22Rv1 (cell line): ENCODE measurements at regions not wholly inside any gene's neighbourhood (a gene's known extent, or its start where the extent isn't known, plus 50 kb on each side); places are given as distances from the start of the nearest gene placed in this dataset.
"Not testable (repeated sequence)": the region's sequence is repeated elsewhere in the genome, so short reads cannot be mapped to it uniquely, and the experiment has no call there.

Source experiments
- H3K27ac ChIP-seq: fragments of 450-650 bp; 2 replicates; pipeline ENCODE4 v1.5.1; 2017
- ZFX ChIP-seq: fragments of 450-650 bp; IDR thresholded peaks from 2 replicates; pipeline ENCODE4 v1.6.1; 2017; ENCODE audit warnings: antibody characterized with exemption, borderline replicate concordance
- TF ChIP-seq, protein P1 (sequence below): fragments of 450-650 bp; IDR thresholded peaks from 2 replicates; pipeline ENCODE4 v1.5.1; 2017; ENCODE audit warnings: mild to moderate bottlenecking

DNA sequence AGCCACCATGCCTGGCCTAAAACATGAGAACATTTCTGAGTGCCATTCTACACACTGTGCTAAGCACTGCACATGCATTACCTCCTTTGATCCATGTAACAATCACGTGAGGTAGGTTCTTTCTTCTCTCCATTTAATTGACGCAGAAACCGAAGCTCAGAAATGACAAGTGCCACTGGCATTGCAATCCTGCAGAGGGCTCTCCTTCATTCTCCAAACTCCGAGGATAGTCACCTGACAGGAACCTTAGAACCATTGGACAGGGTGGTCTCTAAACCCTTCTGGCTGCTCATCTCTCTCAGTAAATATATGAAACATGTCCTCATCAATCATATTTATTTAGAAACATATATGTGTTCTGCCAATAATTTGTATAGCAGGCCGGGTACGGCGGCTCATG is 167.1 kb upstream of the JUN start:
- no peak overlapping the region for H3K27ac ChIP-seq
- no peak for TF ChIP-seq ZFX
- TF ChIP-seq, protein P1, sequence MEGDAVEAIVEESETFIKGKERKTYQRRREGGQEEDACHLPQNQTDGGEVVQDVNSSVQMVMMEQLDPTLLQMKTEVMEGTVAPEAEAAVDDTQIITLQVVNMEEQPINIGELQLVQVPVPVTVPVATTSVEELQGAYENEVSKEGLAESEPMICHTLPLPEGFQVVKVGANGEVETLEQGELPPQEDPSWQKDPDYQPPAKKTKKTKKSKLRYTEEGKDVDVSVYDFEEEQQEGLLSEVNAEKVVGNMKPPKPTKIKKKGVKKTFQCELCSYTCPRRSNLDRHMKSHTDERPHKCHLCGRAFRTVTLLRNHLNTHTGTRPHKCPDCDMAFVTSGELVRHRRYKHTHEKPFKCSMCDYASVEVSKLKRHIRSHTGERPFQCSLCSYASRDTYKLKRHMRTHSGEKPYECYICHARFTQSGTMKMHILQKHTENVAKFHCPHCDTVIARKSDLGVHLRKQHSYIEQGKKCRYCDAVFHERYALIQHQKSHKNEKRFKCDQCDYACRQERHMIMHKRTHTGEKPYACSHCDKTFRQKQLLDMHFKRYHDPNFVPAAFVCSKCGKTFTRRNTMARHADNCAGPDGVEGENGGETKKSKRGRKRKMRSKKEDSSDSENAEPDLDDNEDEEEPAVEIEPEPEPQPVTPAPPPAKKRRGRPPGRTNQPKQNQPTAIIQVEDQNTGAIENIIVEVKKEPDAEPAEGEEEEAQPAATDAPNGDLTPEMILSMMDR = no peak; the same call in 1 of the 2 replicates

DNA sequence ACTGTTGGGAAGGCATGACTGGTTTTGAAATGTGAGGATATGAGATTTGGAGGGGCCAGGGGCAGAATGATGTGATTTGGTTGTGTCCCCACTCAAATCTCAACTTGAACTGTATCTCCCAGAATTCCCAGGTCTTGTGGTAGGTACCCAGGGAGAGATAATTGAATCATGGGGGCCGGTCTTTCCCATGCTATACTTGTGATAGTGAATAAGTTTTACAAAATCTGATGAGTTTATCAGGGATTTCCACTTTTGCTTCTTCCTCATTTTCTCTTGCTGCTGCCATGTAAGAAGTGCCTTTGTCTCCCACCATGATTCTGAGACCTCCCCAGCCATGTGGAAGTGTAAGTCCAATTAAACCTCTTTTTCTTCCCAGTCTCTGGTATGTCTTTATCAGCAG is 170.1 kb upstream of the JUN start:
- not testable (repeated sequence) for H3K27ac ChIP-seq

DNA sequence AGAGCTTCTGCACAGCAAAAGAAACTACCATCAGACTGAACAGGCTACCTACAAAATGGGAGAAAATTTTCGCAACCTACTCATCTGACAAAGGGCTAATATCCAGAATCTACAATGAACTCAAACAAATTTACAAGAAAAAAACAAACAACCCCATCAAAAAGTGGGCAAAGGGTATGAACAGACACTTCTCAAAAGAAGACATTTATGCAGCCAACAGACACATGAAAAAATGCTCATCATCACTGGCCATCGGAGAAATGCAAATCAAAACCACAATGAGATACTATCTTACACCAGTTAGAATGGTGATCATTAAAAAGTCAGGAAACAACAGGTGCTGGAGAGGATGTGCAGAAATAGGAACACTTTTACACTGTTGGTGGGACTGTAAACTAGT is 179.4 kb upstream of the JUN start:
- H3K27ac ChIP-seq = not testable (repeated sequence)

DNA sequence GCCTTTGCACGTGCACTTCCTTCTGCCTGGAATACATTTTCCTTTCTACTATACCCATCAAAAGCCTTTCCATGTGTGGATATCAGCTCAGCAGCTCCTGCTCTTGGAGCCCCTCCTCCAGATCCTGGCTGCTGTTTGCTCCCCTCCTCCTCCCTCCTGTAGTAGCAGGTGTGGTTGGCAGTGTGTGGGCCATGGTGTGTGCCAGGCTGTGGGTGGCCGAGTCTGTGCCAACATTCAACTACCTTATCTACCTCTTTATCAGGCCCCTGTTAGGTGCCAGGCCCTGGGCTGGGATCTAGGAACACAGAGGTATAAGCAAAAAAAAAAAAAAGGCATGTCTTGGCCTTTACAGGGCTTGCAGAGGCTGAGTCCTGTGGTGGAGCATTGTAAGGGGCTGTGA is 180.6 kb upstream of the JUN start:
- TF ChIP-seq ZFX = no peak
- TF ChIP-seq, protein P1 = no peak
- no peak overlapping the region for H3K27ac ChIP-seq

DNA sequence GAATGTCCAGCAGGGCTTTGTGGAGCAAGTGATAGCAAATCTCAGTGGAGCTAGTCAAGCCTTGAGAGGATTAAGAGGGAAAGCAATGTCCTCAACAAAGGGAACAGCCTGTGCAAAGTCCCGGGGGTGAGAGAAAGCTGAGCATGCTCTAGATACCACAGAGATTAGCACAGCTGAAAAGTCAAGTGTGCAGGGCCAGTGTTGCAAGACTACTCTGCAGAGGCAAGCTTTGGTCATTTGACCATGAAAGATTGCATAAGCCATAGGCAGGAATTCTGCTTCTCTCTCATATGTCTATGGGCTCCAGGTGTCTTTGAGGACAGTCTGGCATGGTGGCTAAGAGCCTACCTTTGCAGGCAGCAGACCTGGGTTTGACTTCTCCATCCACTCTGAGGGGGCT is 181.0 kb upstream of the JUN start:
- TF ChIP-seq ZFX = no peak
- TF ChIP-seq, protein P1 = no peak
- no peak overlapping the region for H3K27ac ChIP-seq

DNA sequence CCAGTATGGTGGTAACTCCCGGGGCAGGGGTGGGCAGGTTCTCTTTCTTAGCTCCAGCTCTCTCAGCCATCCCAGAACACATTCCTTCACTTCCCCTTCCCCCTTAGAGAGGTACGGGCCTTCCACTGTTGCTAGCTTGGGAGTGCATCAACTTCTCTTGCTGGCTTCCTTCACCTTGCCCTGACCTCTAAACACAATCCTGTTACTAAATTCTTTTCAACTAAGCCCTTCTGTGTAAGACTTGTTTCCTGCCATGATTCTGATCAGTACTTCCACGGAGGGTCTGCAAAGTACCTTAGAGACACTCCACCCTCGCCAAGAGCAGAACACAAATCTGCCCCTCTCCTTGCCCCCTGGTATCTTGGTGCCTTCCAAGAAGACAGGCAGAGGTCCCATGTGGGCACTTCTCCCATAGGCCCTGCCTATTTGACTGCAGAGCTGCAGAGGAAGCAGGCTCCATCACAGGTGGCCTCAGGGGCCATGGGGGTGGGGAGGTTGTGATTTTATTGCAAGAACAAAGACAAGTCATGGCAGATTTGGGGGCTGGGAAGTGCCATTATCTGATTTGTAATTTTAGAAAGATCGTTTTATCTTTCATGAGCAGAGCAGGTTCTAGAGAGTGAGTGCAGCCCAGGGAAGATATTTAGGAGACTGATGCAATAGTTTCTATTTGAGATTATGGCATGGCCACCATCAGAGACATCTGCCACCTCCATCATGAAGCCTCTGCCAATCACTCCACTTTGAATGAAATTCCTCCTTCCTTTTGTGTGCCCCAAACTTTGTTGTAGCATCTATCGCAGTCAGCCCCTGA is 182.5 kb upstream of the JUN start:
- no peak for TF ChIP-seq ZFX
- TF ChIP-seq, protein P1 = no peak
- no peak overlapping the region for H3K27ac ChIP-seq

DNA sequence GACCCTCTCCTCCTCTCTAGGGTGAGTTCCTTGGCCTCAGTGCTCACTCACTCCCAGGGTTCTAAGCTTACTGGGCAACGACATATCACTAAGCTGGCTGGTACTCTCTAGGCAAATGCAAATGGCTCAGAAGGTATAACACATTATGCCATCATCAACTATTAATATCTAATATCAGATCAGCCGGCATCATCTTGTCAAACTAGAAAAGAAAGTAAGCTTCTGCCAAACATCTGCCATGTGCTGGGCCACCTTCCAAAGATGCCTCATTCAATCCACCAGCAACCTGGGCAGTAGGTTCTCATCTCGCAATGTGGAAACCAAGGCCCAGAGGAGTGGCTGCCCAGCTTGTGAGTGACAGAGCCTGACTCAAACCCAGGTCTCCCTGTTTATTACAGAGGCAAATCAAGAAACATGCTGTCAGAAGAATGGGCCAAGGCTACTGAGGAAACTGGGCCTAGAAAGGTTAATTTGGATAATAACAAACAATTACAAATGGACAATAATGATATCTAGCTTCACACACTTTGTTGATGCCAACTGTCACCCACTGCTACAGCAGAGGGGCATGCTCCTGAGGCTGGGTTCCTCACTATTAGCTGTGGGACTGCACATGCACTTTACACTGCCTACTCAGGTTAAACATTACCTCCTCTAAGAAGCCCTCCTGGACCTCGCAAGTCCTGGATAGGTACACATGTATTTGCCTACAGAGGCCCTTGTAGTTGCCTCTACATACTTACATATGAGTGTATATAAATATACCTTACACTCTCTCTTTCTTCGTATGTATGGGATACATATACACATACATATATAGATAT is 183.3 kb upstream of the JUN start:
- TF ChIP-seq ZFX = no peak
- no peak overlapping the region for H3K27ac ChIP-seq

DNA sequence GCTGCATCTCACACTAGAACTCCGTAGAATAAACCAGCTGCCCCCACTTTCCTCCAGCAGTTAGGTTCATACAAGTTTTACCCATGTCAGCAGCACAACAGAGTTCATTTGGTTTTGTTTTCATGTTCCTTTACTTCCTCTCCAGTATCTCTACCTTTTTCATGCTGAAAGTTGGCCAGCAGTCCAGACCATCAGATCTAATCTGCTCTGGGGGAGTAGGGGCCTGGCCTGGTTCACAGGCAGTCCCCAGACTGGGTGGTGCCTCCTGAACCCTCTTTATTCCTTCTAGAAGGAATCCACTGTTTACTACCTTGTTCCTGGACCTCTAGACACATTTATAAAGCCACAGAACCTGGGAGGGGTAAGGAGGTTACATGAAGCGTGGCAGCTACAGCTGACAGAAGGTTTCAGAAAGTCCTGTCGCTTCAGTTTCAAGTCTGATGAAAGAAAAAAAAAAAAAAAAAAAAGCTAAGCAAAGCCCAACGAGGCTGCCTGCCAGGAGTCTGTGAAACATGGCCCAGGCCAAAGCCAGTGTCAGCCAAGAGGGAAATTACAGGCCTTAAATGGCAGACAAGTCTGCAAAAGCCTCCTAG is 184.6 kb upstream of the JUN start:
- TF ChIP-seq, protein P1 = no peak
- TF ChIP-seq ZFX = no peak
- no peak overlapping the region for H3K27ac ChIP-seq

DNA sequence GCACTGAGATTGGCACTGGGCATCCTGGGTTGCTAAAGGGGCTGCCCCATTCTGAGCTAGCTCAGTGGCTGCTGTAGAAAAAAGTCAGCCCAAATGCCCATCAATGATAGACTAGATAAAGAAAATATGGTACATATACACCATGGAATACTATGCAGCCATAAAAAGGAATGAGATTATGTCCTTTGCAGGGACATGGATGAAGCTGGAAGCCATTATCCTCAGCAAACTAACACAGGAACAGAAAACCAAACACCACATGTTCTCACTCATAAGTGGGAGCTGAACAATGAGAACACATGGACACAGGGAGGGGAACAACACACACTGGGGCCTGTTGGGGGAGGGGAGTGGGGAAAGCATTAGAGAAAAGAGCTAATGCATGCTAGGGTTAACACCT is 185.3 kb upstream of the JUN start:
- not testable (repeated sequence) for H3K27ac ChIP-seq
